Neural cell (in vitro differentiated cells): ENCODE measurements at regions not wholly inside any gene's neighbourhood (a gene's known extent, or its start where the extent isn't known, plus 50 kb on each side); places are given as distances from the start of the nearest gene placed in this dataset.

Experiments
- CTCF ChIP-seq: fragments of 450-650 bp; IDR thresholded peaks from 2 replicates; pipeline ENCODE4 v1.5.1; 2014; ENCODE audit warnings: antibody characterized with exemption, mild to moderate bottlenecking, moderate library complexity; ENCODE audit not compliant: poor library complexity, severe bottlenecking
- EP300 ChIP-seq: fragments of 450-650 bp; conservative IDR thresholded peaks from 2 replicates; pipeline ENCODE4 v1.6.1; 2014; ENCODE audit warnings: antibody characterized with exemption, mild to moderate bottlenecking, moderate library complexity; ENCODE audit not compliant: poor library complexity, severe bottlenecking
- EZH2 ChIP-seq: fragments of 200-600, 300-800 bp; shearing (Covaris generic), sonication (generic); IDR thresholded peaks from 2 replicates; pipeline ENCODE4 v1.6.1; 2014; ENCODE audit warnings: antibody characterized with exemption, low read length, borderline replicate concordance, mild to moderate bottlenecking; ENCODE audit not compliant: insufficient read depth, poor library complexity, severe bottlenecking
- MXI1 ChIP-seq: fragments of 450-650 bp; conservative IDR thresholded peaks from 2 replicates; pipeline ENCODE4 v1.6.1; 2014; ENCODE audit warnings: antibody characterized with exemption, mild to moderate bottlenecking; ENCODE audit not compliant: poor library complexity, severe bottlenecking
- POLR2AphosphoS5 ChIP-seq: IDR thresholded peaks from 2 replicates; pipeline ENCODE4 v1.6.1; 2012
- REST ChIP-seq: IDR thresholded peaks from 2 replicates; pipeline ENCODE4 v1.6.1; 2012; ENCODE audit warnings: borderline replicate concordance
- SMC3 ChIP-seq: fragments of 450-650 bp; conservative IDR thresholded peaks from 2 replicates; pipeline ENCODE4 v1.6.1; 2014; ENCODE audit warnings: antibody characterized with exemption, mild to moderate bottlenecking, moderate library complexity; ENCODE audit not compliant: poor library complexity

- TF ChIP-seq REST (no peak), EZH2 (no peak), CTCF (no peak), POLR2AphosphoS5 (no peak), MXI1 (no peak), EP300 (no peak), SMC3 (no peak)
Observed at GRCh38 chr21:22201126-22201525, 1202.9 kb downstream of the NCAM2 start.
